ENCODE measurements at regions not wholly inside any gene's neighbourhood (a gene's known extent, or its start where the extent isn't known, plus 50 kb on each side); places are given as distances from the start of the nearest gene placed in this dataset.
A peak's percentile ranks its signal among the peaks of the same experiment; 100 is the strongest.

DNA sequence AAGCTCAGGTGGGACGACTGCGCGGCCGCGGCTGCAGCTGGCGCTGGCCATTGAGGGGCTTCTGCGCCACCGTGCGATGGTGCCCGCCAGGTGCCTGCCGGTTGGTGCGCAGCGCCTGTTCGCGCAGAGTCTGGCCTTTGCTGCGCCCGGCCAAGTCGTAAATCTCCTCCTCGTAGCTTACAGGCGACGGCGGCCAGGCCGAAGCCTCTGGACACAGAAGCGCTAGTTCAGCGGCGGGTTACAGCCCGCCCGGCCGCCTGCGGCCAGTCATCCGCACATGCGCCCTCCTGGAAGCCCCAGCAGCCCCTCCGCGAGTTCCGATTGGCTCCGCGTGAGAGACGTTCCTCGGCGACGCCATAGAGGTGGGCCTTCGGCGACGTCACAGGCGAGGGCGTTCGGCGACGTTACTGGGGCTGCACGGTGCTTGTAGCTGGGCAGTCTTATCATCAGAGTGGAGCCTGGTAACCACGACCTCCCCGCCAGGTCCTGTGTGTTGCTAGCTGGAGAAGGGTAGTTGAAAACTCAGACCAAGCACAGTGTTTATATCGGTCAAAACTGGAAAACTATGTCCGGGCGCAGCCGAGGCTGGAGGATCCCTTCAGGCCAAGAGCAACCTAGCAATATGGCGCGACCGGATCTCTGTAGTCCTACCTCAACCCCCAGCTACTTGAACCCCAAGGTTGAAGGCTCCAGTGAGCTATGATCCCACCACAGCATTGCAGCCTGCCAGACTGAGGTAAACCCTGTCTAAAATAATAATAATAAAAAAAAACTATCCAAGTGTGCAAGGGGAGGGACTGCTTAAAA lies 265.7 kb downstream of the OR4C45 start (continued):
- TF ChIP-seq, protein P1, sequence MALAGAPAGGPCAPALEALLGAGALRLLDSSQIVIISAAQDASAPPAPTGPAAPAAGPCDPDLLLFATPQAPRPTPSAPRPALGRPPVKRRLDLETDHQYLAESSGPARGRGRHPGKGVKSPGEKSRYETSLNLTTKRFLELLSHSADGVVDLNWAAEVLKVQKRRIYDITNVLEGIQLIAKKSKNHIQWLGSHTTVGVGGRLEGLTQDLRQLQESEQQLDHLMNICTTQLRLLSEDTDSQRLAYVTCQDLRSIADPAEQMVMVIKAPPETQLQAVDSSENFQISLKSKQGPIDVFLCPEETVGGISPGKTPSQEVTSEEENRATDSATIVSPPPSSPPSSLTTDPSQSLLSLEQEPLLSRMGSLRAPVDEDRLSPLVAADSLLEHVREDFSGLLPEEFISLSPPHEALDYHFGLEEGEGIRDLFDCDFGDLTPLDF (CRISPR knock-in tag; IDR thresholded peaks at IDR 0.05), result no peak
- TF ChIP-seq U2AF2 (optimal IDR thresholded peaks at IDR 0.05; ENCODE audit: low read depth, low read length) (no peak), IRF2 (CRISPR knock-in tag; IDR thresholded peaks at IDR 0.05) (no peak), EHMT2 (IDR thresholded peaks at IDR 0.05) (no peak), ZNF551 (CRISPR knock-in tag; IDR thresholded peaks at IDR 0.05) (no peak), CBFA2T2 (conservative IDR thresholded peaks at IDR 0.05) (no peak), RNF2 (IDR thresholded peaks at IDR 0.05) (no peak), ZNF239 (CRISPR knock-in tag; IDR thresholded peaks at IDR 0.05) (no peak), FOXA3 (CRISPR knock-in tag; conservative IDR thresholded peaks at IDR 0.05 in 1 of 2, IDR thresholded peaks at IDR 0.05 in 1 of 2) (no peak), CXXC5 (CRISPR knock-in tag; IDR thresholded peaks at IDR 0.05) (peak; percentile 85), ZNF583 (CRISPR knock-in tag; IDR thresholded peaks at IDR 0.05) (no peak), ZKSCAN8 (CRISPR knock-in tag; IDR thresholded peaks at IDR 0.05) (no peak), RCOR1 (IDR thresholded peaks at IDR 0.05; ENCODE audit: borderline replicate concordance in 1 of 2, low read depth in 2 of 2, low read length in 2 of 2) (no peak), MEIS2 (IDR thresholded peaks at IDR 0.05; ENCODE audit: partially characterized antibody) (peak; percentile 67), MCM2 (IDR thresholded peaks at IDR 0.05; ENCODE audit: low read depth) (no peak)
- TF ChIP-seq, protein P2, sequence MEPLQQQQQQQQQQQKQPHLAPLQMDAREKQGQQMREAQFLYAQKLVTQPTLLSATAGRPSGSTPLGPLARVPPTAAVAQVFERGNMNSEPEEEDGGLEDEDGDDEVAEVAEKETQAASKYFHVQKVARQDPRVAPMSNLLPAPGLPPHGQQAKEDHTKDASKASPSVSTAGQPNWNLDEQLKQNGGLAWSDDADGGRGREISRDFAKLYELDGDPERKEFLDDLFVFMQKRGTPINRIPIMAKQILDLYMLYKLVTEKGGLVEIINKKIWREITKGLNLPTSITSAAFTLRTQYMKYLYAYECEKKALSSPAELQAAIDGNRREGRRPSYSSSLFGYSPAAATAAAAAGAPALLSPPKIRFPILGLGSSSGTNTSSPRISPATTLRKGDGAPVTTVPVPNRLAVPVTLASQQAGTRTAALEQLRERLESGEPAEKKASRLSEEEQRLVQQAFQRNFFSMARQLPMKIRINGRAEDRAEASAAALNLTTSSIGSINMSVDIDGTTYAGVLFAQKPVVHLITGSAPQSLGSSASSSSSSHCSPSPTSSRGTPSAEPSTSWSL (CRISPR knock-in tag; IDR thresholded peaks at IDR 0.05; ENCODE audit: borderline replicate concordance), result no peak
- TF ChIP-seq, protein P3, sequence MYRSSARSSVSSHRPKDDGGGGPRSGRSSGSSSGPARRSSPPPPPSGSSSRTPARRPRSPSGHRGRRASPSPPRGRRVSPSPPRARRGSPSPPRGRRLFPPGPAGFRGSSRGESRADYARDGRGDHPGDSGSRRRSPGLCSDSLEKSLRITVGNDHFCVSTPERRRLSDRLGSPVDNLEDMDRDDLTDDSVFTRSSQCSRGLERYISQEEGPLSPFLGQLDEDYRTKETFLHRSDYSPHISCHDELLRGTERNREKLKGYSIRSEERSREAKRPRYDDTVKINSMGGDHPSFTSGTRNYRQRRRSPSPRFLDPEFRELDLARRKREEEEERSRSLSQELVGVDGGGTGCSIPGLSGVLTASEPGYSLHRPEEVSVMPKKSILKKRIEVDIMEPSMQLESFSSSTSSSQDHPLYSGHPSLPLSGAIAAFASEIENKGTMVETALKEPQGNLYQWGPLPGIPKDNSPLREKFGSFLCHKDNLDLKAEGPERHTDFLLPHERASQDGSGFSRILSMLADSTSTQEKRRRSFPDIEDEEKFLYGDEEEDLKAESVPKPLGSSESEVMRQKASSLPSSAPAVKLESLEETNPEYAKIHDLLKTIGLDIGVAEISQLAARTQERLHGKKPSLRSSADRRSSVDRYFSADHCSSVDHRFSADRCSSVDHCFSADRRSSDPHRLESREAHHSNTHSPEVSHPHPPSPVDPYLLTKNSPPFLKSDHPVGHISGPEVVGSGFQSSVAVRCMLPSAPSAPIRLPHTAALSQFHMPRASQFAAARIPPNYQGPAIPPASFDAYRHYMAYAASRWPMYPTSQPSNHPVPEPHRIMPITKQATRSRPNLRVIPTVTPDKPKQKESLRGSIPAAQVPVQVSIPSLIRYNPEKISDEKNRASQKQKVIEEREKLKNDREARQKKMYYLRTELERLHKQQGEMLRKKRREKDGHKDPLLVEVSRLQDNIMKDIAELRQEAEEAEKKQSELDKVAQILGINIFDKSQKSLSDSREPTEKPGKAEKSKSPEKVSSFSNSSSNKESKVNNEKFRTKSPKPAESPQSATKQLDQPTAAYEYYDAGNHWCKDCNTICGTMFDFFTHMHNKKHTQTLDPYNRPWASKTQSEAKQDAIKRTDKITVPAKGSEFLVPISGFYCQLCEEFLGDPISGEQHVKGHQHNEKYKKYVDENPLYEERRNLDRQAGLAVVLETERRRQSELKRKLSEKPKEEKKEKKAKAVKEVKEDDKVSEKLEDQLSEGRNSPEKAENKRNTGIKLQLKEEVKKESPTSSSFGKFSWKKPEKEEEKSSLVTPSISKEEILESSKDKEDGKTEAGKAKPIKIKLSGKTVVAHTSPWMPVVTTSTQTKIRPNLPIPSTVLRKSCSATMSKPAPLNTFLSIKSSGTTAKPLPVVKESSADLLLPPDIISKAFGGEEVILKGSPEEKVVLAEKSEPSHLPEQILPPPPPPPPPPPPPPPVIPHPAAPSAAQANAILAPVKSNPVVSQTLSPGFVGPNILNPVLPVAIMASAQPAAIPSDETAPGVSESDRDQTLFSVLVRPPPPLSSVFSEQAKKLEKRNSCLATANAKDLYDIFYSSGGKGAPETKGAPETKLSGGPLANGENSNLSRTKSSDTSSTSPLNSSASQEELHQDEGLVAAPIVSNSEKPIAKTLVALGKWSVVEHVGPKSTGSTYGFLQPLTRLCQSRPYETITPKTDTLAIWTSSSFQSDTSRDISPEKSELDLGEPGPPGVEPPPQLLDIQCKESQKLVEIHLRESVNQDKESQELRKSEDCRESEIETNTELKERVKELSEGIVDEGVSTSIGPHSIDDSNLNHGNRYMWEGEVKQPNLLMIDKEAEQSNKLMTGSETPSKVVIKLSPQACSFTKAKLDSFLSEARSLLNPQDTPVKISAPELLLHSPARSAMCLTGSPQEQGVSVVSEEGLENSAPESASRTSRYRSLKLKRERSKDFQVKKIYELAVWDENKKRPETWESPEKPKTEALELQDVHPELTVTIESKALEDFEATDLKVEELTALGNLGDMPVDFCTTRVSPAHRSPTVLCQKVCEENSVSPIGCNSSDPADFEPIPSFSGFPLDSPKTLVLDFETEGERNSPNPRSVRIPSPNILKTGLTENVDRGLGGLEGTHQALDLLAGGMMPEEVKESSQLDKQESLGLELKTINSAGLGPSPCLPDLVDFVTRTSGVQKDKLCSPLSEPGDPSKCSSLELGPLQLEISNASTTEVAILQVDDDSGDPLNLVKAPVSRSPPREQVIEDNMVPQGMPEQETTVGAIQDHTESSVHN (IDR thresholded peaks at IDR 0.05; ENCODE audit: borderline replicate concordance in 1 of 2, low read depth in 1 of 2), result no peak
